Heart left ventricle (tissue), 13 donors: ENCODE measurements at regions not wholly inside any gene's neighbourhood (a gene's known extent, or its start where the extent isn't known, plus 50 kb on each side); places are given as distances from the start of the nearest gene placed in this dataset.

Source experiments
- POLR2A ChIP-seq, 2 donors: fragments of 450-650 bp; IDR thresholded peaks; one replicate each; pipeline ENCODE4 v1.6.1; 2017; ENCODE audit warnings: antibody characterized with exemption in 2 of 2, mild to moderate bottlenecking in 2 of 2, moderate library complexity in 2 of 2
- TF ChIP-seq, protein P1 (sequence below), 12 donors: fragments of 200-600 bp; sonication (generic) in 4 of 12; IDR thresholded peaks; one replicate each; pipeline versions ENCODE4 v1.5.0 to v1.8.0; 2018 to 2022; ENCODE audit warnings: antibody characterized with exemption in 12 of 12, mild to moderate bottlenecking in 5 of 12
- donor health status: ischemic (EF 13 %, LVEDD 7.1; RV severe dilation, severe dysfunction).
- donor health status: DM: no; HTN: yes; CAD: no.
- donor health status: DM: no; HTN: no; CAD: no.
- donor health status: ischemic (EF 25% LVEDD 6.9; RV normal size, moderate dysfunction).
- donor health status: ischemic (EF 25% LVEDD 5.7; RV mildly dilated, moderate dysfunction).
- donor health status: ischemic (EF 35%, LVEDD 5.7; RV mildly dilated, moderate dysfunction).
- donor health status: nonischemic (EF 11% LVEDD 7.7; RV severe dilation, severe dysfunction).
- donor health status: DM: yes; HTN: yes; CAD: no.
- donor health status: PGD.
- donor health status: ischemic (EF 29% LVEDD 5.4; RV normal size, mild dysfunction).
- donor health status: nonischemic (EF 23%, LVEDD 6.1; RV moderate dilation, normal function).

DNA sequence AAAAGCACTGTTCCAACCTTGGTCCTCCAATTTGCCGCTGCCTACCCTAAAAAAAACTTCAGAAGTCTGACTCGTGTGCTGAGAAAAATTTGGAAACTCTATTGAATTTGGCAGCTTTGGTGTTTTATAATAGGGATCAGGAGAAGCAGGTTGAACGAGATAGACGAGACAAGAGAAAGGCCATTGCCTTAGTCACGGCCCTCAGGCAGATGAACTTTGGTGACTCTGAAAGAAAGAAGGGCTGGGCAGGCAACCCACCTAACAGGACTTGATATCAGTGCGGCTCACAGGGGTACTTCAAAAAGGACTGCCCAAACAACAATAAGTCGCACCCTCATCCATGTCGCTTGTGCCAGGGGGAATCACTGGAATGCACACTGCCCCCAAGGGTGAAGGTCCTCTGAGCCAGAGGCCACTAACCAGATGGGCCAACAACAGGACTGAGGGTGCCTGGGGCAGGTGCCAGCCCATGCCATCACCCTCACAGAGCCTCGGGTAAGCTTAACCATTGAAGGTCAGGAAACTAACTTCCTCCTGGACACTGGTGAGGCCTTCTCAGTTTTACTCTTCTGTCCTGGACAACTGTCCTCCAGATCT, 102.5 kb upstream of the SSTR1 start:
- TF ChIP-seq, protein P1, sequence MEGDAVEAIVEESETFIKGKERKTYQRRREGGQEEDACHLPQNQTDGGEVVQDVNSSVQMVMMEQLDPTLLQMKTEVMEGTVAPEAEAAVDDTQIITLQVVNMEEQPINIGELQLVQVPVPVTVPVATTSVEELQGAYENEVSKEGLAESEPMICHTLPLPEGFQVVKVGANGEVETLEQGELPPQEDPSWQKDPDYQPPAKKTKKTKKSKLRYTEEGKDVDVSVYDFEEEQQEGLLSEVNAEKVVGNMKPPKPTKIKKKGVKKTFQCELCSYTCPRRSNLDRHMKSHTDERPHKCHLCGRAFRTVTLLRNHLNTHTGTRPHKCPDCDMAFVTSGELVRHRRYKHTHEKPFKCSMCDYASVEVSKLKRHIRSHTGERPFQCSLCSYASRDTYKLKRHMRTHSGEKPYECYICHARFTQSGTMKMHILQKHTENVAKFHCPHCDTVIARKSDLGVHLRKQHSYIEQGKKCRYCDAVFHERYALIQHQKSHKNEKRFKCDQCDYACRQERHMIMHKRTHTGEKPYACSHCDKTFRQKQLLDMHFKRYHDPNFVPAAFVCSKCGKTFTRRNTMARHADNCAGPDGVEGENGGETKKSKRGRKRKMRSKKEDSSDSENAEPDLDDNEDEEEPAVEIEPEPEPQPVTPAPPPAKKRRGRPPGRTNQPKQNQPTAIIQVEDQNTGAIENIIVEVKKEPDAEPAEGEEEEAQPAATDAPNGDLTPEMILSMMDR (IDR thresholded peaks at IDR 0.05), result no peak
- TF ChIP-seq POLR2A (IDR thresholded peaks at IDR 0.05), result no peak
